ENCODE measurements at regions not wholly inside any gene's neighbourhood (a gene's known extent, or its start where the extent isn't known, plus 50 kb on each side); places are given as distances from the start of the nearest gene placed in this dataset.
"Not testable (repeated sequence)": the region's sequence is repeated elsewhere in the genome, so short reads cannot be mapped to it uniquely, and the experiment has no call there.

DNA sequence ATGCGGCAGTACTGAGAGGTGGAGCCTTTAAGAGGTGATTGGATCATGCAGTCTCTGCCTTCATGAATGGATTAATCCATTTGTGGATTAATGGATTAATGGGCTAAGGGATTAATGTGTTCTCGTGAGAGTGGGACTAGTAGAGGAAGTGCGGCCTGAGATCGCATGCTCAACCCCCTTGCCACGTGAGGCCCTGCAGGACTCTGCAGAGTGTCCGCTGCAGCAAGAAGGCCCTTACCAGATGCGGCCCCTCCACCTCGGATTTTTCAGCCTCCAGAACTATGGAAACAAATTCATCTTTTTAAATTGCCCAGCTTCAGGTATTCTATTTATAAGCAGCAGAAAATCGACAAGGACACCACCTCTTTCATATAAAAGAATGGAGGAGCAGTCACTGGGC, 148.8 kb downstream of the TPRA1 start:
- DNase-seq (ENCODE audit: low read depth) = no peak
- TF ChIP-seq, protein P1, sequence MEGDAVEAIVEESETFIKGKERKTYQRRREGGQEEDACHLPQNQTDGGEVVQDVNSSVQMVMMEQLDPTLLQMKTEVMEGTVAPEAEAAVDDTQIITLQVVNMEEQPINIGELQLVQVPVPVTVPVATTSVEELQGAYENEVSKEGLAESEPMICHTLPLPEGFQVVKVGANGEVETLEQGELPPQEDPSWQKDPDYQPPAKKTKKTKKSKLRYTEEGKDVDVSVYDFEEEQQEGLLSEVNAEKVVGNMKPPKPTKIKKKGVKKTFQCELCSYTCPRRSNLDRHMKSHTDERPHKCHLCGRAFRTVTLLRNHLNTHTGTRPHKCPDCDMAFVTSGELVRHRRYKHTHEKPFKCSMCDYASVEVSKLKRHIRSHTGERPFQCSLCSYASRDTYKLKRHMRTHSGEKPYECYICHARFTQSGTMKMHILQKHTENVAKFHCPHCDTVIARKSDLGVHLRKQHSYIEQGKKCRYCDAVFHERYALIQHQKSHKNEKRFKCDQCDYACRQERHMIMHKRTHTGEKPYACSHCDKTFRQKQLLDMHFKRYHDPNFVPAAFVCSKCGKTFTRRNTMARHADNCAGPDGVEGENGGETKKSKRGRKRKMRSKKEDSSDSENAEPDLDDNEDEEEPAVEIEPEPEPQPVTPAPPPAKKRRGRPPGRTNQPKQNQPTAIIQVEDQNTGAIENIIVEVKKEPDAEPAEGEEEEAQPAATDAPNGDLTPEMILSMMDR (IDR thresholded peaks at IDR 0.05; ENCODE audit: control insufficient read depth, extremely low read depth, insufficient read depth) = no peak
- H3K4me3 ChIP-seq (ENCODE audit: low read depth, low read length) = no peak overlapping the region

DNA sequence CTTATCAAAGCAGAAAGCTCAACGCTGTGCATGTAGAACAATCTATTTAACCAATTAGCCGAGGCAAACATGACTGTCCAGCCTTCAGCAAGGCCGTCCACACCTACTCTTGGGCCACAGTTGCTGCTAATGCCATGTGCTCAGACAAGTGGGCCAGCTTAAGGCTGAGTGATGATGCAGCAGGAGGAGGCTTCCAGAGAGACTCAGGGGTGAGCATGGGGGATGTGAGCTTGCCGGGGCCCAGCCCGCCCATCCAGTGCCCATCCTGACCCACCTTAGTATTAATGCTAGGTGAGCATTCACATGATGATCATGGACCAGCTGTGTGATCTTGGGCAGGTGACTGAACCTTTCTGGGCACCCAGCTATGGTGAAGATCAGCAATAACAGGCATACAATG, 150.1 kb downstream of the TPRA1 start:
- DNase-seq (ENCODE audit: low read depth) = no peak
- H3K4me3 ChIP-seq (ENCODE audit: low read depth, low read length) = no peak overlapping the region

DNA sequence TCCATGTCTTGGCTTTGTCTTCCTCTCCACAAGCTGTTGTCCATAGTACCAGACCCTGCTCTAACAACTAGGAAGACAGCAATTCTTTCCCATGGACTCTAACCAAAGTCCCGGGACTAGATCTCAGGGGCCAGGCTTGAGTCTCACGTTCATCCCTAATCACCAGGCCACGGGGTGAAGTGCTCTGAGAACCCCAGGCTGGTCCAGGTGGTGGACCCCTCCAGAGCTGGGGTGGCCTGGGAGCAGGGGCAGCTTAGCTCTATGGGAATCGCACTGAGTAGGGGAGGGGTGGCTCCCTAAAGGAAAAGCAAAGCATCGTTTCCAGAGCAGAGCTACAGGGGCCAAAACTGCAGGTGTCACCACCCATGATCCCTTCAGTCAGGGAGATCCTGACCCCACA, 150.9 kb downstream of the TPRA1 start:
- TF ChIP-seq, protein P1 (IDR thresholded peaks at IDR 0.05; ENCODE audit: control insufficient read depth, extremely low read depth, insufficient read depth) = no peak
- H3K4me3 ChIP-seq (ENCODE audit: low read depth, low read length) = no peak overlapping the region
- no peak for DNase-seq (ENCODE audit: low read depth)

More for the DNA sequence above, 150.1 kb downstream of the TPRA1 start:
- TF ChIP-seq, protein P1 (IDR thresholded peaks at IDR 0.05; ENCODE audit: control insufficient read depth, extremely low read depth, insufficient read depth) = no peak

DNA sequence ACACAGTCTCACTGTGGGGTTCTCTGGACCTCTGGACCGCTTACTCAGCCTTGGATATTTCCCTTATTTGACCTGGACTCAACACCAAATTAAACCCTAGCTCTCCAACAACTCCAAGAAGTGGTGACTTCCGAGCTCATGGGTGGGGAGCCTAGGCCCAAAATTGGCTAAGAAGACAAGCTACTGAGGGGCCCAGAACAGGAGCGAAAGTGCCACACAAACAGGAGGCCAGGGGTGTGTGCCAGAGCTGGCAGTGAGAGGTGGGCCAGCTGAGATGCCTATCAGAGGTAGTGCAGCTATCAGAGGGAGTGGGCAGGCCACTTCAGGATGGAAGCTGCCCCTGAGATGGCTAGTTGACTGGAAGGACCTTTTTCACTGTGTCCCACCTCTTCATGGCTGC, 151.1 kb upstream of the PRR20G start:
- DNase-seq (ENCODE audit: low read depth) = no peak
- TF ChIP-seq, protein P1 (IDR thresholded peaks at IDR 0.05; ENCODE audit: control insufficient read depth, extremely low read depth, insufficient read depth) = no peak
- H3K4me3 ChIP-seq (ENCODE audit: low read depth, low read length) = no peak overlapping the region

DNA sequence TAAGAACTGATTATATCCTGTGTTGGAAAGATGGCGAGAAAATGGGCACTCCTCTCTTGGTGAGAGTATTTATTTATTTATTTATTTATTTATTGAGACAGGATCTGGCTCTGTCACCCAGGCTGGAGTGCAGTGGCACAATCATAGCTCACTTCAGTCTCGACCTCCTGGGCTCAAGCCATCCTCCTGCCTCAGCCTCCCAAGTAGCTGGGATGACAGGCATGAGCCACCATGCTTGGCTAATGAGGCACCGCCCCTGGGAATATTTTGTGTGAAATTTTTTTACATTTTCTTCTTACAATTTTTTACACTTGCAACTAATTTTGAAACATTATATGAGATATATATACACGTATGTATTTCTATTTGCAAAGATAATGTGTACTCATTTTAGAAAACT, 150.5 kb upstream of the PRR20G start:
- TF ChIP-seq, protein P1 (IDR thresholded peaks at IDR 0.05; ENCODE audit: control insufficient read depth, extremely low read depth, insufficient read depth) = no peak
- no peak for DNase-seq (ENCODE audit: low read depth)
- no peak overlapping the region for H3K4me3 ChIP-seq (ENCODE audit: low read depth, low read length)

DNA sequence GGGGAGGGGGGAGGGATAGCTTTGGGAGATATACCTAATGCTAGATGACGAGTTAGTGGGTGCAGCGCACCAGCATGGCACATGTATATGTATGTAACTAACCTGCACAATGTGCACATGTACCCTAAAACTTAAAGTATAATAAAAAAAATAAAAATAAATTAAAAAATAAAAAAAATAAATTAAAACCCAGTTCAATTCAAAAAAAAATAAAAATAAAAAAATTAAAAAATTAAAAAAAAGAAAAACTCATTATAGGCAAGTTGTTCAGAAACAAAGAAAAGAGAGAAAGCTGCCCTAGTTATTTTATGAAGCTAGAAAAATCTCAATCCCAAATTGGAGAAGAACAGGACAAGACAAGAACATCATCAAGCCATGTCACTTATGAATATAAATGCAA, 147.5 kb upstream of the PRR20G start:
- not testable (repeated sequence) for H3K4me3 ChIP-seq (ENCODE audit: low read depth, low read length); DNase-seq (ENCODE audit: low read depth)

DNA sequence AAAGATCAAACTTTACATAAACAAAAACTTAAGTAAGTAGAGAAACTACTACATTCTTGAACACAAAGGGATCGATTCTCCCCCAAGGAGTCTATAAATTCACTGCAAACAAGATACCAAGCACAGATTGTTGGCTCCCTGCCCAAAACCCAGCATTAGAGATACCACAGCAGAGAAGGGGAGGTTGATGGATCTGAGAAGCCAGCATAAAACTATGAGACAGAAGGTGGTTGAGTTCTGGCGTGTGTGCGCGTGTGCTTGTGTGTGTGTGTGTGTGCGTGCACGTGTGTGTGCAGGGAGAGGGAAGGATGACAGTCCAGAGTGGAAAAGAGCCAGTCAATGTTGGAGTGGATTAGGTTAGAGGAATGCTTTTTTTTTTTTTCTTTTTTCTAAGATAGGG, 143.2 kb upstream of the PRR20G start:
- TF ChIP-seq, protein P1 (IDR thresholded peaks at IDR 0.05; ENCODE audit: control insufficient read depth, extremely low read depth, insufficient read depth) = no peak
- no peak for DNase-seq (ENCODE audit: low read depth)
- no peak overlapping the region for H3K4me3 ChIP-seq (ENCODE audit: low read depth, low read length)
